Keratinocyte (primary cell): ENCODE measurements at regions not wholly inside any gene's neighbourhood (a gene's known extent, or its start where the extent isn't known, plus 50 kb on each side); places are given as distances from the start of the nearest gene placed in this dataset.

Experiments used
- CTCF ChIP-seq, 3 experiments: IDR thresholded peaks in 1 of 3; conservative IDR thresholded peaks in 1 of 3; optimal IDR thresholded peaks in 1 of 3; 2 replicates in 2 of 3; 3 replicates in 1 of 3; pipeline versions ENCODE3 to v1.5.1; 2011; ENCODE audit warnings: low read length in 3 of 3, mild to moderate bottlenecking in 3 of 3, moderate library complexity in 2 of 3, control low read depth in 1 of 3, inconsistent platforms in 1 of 3; ENCODE audit not compliant: insufficient read depth in 2 of 3; ENCODE audit errors: extremely low read depth in 1 of 3
- EZH2 ChIP-seq: IDR thresholded peaks from one replicate; pipeline ENCODE4 v1.6.1; 2012; ENCODE audit warnings: inconsistent platforms, mild to moderate bottlenecking, low read length, moderate library complexity

- no peak for TF ChIP-seq EZH2
- no peak for TF ChIP-seq CTCF (optimal IDR thresholded peaks at IDR 0.05 in 1 of 3, IDR thresholded peaks at IDR 0.05 in 1 of 3, conservative IDR thresholded peaks at IDR 0.05 in 1 of 3; ENCODE audit: extremely low read depth in 1 of 3, insufficient read depth in 2 of 3, low read length in 3 of 3)
These were observed 197.5 kb upstream of the ATP2B1 start for GRCh38 chr12:89906178-89906577.
